GM23338 (cell line): ENCODE measurements at regions not wholly inside any gene's neighbourhood (a gene's known extent, or its start where the extent isn't known, plus 50 kb on each side); places are given as distances from the start of the nearest gene placed in this dataset.

ENCODE experiments used
- ATAC-seq: fragments of 200-7000 bp; cut with Tn5 transposase; 3 replicates; pipeline ENCODE4 v1.9.1; 2020
- DNase-seq: peaks from one replicate; pipeline ENCODE4 v3.0.0-alpha.2; 2015; ENCODE audit warnings: low spot score
- H2AFZ ChIP-seq: fragments of 200-600 bp; sonication (generic); 2 replicates; pipeline ENCODE4 v1.8.0; 2016; ENCODE audit warnings: antibody characterized with exemption, mild to moderate bottlenecking, moderate library complexity
- H3F3A ChIP-seq: fragments of 200-600 bp; sonication (generic); replicated peaks from 2 replicates; pipeline ENCODE4 v1.8.0; 2017; ENCODE audit warnings: antibody characterized with exemption, mixed run types, low read depth
- H3K27ac ChIP-seq: fragments of 200-600 bp; sonication (generic); 2 replicates; pipeline ENCODE4 v1.6.1; 2016; ENCODE audit warnings: low read depth
- H3K27me3 ChIP-seq: fragments of 200-600 bp; sonication (generic); 2 replicates; pipeline ENCODE4 v1.8.0; 2016; ENCODE audit warnings: mild to moderate bottlenecking, mixed run types, moderate library complexity; ENCODE audit not compliant: insufficient read depth
- H3K36me3 ChIP-seq: fragments of 200-600 bp; sonication (generic); 2 replicates; pipeline ENCODE4 v1.8.0; 2016; ENCODE audit warnings: mild to moderate bottlenecking; ENCODE audit not compliant: insufficient read depth
- H3K4me1 ChIP-seq: fragments of 200-600 bp; sonication (generic); 2 replicates; pipeline ENCODE4 v1.8.0; 2016; ENCODE audit warnings: mild to moderate bottlenecking, moderate library complexity; ENCODE audit not compliant: insufficient read depth
- H3K4me2 ChIP-seq: fragments of 200-600 bp; sonication (generic); 2 replicates; pipeline ENCODE4 v1.7.1; 2017; ENCODE audit warnings: mixed run types
- H3K4me3 ChIP-seq: fragments of 200-600 bp; sonication (generic); 2 replicates; pipeline ENCODE4 v1.6.1; 2016; ENCODE audit warnings: mixed run types
- H3K79me2 ChIP-seq: fragments of 200-600 bp; sonication (generic); replicated peaks from 2 replicates; pipeline ENCODE4 v1.8.0; 2017; ENCODE audit warnings: mild to moderate bottlenecking; ENCODE audit not compliant: insufficient read depth
- H3K9me2 ChIP-seq: fragments of 200-600 bp; sonication (generic); 2 replicates; pipeline ENCODE4 v1.8.0; 2017; ENCODE audit not compliant: insufficient read depth
- H4K20me1 ChIP-seq: fragments of 200-600 bp; sonication (generic); replicated peaks from 2 replicates; pipeline ENCODE4 v1.8.0; 2017; ENCODE audit warnings: mild to moderate bottlenecking; ENCODE audit not compliant: insufficient read depth
- H3K27ac Mint-ChIP-seq: 2 replicates; pipeline ENCODE4 v1.8.0; 2020; ENCODE audit warnings: inconsistent platforms, mild to moderate bottlenecking, moderate library complexity, mixed read lengths
- H3K27me3 Mint-ChIP-seq: 3 replicates; pipeline ENCODE4 v1.8.0; 2022; ENCODE audit warnings: low read depth, mild to moderate bottlenecking, moderate library complexity, mixed read lengths, inconsistent platforms; ENCODE audit not compliant: insufficient read depth, poor library complexity
- H3K36me3 Mint-ChIP-seq: 3 replicates; pipeline ENCODE4 v1.8.0; 2021; ENCODE audit warnings: low read depth, mild to moderate bottlenecking, inconsistent platforms, moderate library complexity, mixed read lengths
- H3K4me1 Mint-ChIP-seq: 3 replicates; pipeline ENCODE4 v1.8.0; 2020; ENCODE audit warnings: mild to moderate bottlenecking, inconsistent platforms, mixed read lengths
- H3K4me3 Mint-ChIP-seq: 3 replicates; pipeline ENCODE4 v1.8.0; 2021; ENCODE audit warnings: moderate library complexity, mild to moderate bottlenecking, inconsistent platforms, mixed read lengths
- H3K9me3 Mint-ChIP-seq: 3 replicates; pipeline ENCODE4 v1.8.0; 2020; ENCODE audit warnings: moderate library complexity, mild to moderate bottlenecking, inconsistent platforms, mixed read lengths
- CREB1 ChIP-seq: fragments of 250-450 bp; sonication (Bioruptor Pico); IDR thresholded peaks from 2 replicates; pipeline ENCODE4 v1.5.0; 2020; ENCODE audit warnings: low read depth, mild to moderate bottlenecking, moderate library complexity
- CTCF ChIP-seq, 2 experiments: fragments of 200-600 bp in 1 of 2; sonication (generic) in 1 of 2; conservative IDR thresholded peaks; 2 replicates each; pipeline versions ENCODE4 v1.5.1 to v1.6.1; 2016 to 2017; ENCODE audit warnings: antibody characterized with exemption in 2 of 2, low read depth in 2 of 2, mild to moderate bottlenecking in 2 of 2, moderate library complexity in 1 of 2
- ETS1 ChIP-seq: IDR thresholded peaks from 2 replicates; pipeline ENCODE4 v1.6.1; 2016; ENCODE audit warnings: antibody characterized with exemption
- EZH2 ChIP-seq: fragments of 200-600 bp; sonication (generic); IDR thresholded peaks from one replicate; pipeline ENCODE4 v1.8.0; 2017; ENCODE audit warnings: antibody characterized with exemption, mild to moderate bottlenecking, low read depth; ENCODE audit not compliant: unreplicated experiment
- NANOG ChIP-seq: IDR thresholded peaks from 2 replicates; pipeline ENCODE4 v1.6.1; 2016; ENCODE audit warnings: antibody characterized with exemption, borderline replicate concordance
- REST ChIP-seq: IDR thresholded peaks from one replicate; pipeline ENCODE4 v1.6.1; 2018; ENCODE audit warnings: antibody characterized with exemption; ENCODE audit not compliant: unreplicated experiment
- STAT1 ChIP-seq: IDR thresholded peaks from one replicate; pipeline ENCODE4 v1.6.1; 2016; ENCODE audit warnings: antibody characterized with exemption; ENCODE audit not compliant: unreplicated experiment
- ZNF114 ChIP-seq: fragments of 250-450 bp; sonication (Bioruptor Pico); IDR thresholded peaks from 2 replicates; pipeline ENCODE4 v1.5.0; 2020; ENCODE audit warnings: mild to moderate bottlenecking, moderate library complexity
- ZNF331 ChIP-seq: fragments of 250-450 bp; sonication (Bioruptor Pico); IDR thresholded peaks from 2 replicates; pipeline ENCODE4 v1.5.0; 2020; ENCODE audit warnings: low read depth, mild to moderate bottlenecking, moderate library complexity
- ZNF462 ChIP-seq: fragments of 250-450 bp; sonication (Bioruptor Pico); IDR thresholded peaks from 2 replicates; pipeline ENCODE4 v1.5.0; 2020; ENCODE audit warnings: mild to moderate bottlenecking, moderate library complexity

DNA sequence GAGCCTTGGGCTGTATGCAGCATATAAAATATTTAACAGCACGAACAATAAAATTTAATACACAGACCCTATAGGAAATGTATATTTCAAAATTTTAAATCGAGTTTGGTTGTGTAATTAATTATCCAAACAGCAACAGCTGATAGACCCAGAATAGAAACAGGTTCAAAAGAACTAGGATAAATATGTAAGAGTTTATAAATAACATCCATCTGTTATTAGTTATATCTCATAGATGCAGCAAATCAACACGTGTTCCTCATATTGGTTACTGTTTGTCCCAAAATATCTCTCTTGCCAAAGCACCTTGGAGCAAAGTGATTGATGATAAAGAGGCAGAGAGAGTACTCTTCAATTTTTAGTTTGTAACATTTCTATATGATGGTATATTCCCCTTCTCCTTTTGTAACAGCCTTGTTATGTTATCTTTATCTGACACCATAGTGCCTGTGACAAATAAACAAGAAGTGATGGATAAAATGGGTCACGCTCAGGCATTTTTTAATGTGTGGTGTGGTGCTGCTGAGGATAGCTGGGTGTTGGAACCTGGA, 260.6 kb upstream of the NBEA start:
- Histone ChIP-seq H3K4me1 (no peaks in the 10 kb centered on the region), H2AFZ (no peak overlapping the region), H4K20me1 (no peaks in the 10 kb centered on the region), H3K36me3 (no peaks in the 10 kb centered on the region), H3F3A (no peaks in the 10 kb centered on the region), H3K27me3 (no peaks in the 10 kb centered on the region), H3K79me2 (no peaks in the 10 kb centered on the region), H3K27ac (no peak overlapping the region), H3K9me2 (peaks cover 7% of the 10 kb centered on the region), H3K4me3 (no peak overlapping the region), H3K4me2 (no peak overlapping the region)
- Mint-ChIP-seq H3K27me3 (no peaks in the 10 kb centered on the region), H3K4me3 (no peak overlapping the region), H3K27ac (no peak overlapping the region), H3K9me3 (0 out of 3 replicates have a peak, but pooled peaks cover 3% of the 10 kb centered on the region), H3K4me1 (peaks cover 7% of the 10 kb centered on the region; the same call in 1 of the 3 replicates), H3K36me3 (no peaks in the 10 kb centered on the region)
- DNase-seq = no peak
- no peak for TF ChIP-seq REST
- TF ChIP-seq ZNF462 (CRISPR knock-in tag) = no peak
- no peak for TF ChIP-seq ZNF114 (CRISPR knock-in tag)
- TF ChIP-seq ETS1 = no peak
- TF ChIP-seq ZNF331 (CRISPR knock-in tag) = no peak
- no peak for TF ChIP-seq CREB1
- no peak for TF ChIP-seq EZH2
- no peak for TF ChIP-seq NANOG
- TF ChIP-seq STAT1 = no peak
- no peak for TF ChIP-seq CTCF (conservative IDR thresholded peaks at IDR 0.05; ENCODE audit: low read depth in 2 of 2)
- ATAC-seq = no peak
